GM18517 (cell line): ENCODE measurements at regions not wholly inside any gene's neighbourhood (a gene's known extent, or its start where the extent isn't known, plus 50 kb on each side); places are given as distances from the start of the nearest gene placed in this dataset.
"Not testable (repeated sequence)": the region's sequence is repeated elsewhere in the genome, so short reads cannot be mapped to it uniquely, and the experiment has no call there.

ENCODE experiments used
- ATAC-seq: cut with Tn5 transposase; IDR thresholded peaks from one replicate; pipeline ENCODE4 v1.9.1; 2021; ENCODE audit warnings: mild to moderate bottlenecking, moderate library complexity; ENCODE audit not compliant: unreplicated experiment

DNA sequence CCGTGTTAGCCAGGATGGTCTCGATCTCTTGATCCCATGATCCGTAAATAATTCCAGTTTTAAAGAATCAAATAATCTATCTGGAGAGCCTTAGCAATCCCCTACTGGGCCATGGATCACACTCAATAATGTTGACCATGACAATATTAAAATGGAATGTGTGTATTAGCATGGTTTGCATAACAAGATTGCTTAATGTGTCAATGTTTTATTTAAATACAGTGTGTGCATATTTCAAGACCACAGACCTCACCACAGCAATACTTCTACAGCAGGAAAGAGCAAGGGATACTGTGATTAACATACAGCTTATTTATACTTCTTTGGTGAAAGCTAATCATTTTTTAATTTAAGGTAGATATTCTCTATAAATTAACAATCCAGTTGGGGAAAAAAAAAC is 470.4 kb downstream of the TFAP2B start:
- ATAC-seq: no peak

DNA sequence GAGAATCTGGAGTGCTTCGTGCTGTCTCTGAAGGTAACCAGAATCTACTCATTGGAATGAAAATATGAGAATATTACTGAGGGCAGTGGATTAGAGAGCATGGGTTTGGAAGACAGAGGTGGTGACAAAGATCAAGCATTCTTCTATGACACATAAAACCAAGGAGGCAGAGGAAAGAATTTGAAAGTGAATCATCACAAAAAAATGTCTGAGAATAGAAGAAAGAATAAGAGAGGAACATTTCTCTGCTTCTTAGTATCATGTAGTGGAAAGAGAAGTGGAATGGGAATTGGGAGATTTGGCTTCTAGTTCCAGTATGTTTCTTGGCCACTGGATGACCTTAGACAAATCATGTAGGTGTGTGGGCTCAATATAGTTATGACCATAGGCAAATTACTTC is 474.0 kb downstream of the TFAP2B start:
- no peak for ATAC-seq

DNA sequence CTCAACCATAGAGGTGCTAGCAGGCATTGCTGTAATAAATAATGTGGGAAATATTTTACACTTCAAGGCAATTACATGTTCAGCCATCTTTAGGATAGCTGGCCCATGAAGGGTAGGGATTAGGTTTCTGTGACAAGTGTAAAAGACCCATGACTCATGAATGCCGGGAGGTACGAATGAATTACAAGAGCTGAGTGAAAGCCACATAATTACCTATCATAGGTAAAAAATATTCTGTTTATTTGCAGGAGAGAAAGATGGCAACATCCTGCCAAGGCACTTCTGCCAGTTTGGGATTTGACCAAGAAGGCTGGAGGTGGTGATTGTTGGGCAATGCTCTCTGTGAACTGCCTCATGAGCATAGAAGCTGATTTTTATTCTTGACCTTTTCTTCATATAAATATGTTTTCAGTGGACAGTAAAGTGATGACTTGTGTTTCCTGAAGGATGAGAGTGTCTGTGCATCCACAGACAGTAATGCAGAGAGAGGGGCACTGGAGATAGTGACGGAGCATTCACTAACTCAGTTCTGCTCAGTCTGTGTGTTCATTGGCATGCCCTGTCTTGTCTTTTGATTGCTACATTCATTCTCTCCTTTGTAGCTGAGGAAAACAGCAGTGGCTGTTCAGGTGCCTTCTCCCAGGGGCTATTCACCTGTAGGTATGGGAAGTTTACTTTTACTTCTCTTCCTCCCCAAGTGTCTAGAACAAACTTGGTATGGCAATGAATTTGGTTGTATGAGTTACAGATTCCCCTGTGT is 481.1 kb downstream of the TFAP2B start:
- ATAC-seq: no peak

DNA sequence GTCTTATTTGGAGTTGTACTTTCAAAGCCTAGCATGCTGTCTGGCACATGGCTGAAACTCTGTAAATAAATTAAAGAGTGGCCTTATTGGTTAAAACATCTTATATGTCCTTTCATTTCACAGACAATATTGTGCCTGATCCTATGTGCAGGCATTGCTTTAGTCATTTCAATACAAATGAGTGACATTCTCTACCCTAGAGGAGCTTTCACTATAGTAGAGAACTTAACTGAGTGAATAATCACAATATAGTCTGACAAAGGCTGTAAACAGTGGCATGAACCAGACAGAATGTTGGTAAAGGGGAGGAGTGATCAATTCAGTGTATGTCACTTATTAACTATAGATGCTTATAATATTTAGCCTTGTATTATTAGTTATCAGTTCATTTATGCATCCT is 481.8 kb downstream of the TFAP2B start:
- no peak for ATAC-seq

DNA sequence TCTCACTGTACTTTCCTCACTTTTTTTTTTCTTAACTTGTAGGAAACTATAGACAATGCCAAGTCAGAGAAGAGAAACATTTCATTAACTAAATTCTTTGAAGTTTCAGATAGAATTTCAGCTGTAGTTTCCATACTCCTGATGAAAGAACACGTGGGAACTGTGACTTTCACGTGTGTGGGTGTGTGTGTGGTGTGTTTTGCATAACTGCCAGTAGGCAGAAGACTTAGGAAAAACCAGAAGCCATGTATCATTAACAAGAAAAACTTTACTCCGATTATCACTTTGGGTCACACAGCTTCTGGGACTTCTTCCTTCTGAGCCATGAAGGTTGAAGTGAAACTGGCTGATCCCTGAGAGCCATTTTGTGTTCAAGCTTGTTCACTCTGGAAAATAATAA is 483.3 kb downstream of the TFAP2B start:
- no peak for ATAC-seq

DNA sequence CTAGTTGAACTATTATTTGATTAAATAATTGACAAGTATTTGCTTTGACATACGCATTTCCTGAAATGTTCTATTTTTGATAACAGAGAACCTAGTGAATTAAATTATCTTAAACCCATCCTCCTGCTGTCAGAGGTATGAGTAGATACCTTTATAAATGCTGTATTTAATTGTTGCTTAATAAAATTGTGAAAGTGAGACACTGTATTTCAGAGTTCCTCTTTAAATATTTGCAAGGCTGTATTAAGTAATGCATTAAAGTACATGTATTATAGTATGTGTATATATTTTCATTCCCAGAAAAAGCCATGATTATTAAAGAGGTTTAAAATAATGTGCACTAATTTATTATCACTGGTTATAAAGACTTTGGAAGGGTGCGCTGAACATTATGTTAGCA is 483.8 kb downstream of the TFAP2B start:
- no peak for ATAC-seq

DNA sequence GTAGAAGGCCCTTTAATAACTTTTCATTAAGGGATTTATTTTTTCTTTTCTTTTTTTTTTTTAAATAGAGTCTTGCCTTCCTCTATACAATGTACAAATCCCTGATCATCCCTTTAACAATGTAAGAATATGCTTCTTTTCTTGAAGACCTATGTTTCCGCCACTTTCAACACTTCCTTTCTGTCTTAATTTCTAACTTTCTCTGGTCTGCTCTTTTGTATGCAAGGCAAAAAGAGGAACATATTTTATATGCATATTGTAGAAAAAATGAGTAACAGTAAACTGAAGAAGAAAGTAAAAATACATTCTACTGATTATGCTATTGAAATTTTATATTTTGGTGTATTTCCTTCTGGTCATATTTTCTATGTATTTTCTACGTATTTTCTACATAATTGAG is 484.7 kb downstream of the TFAP2B start:
- no peak for ATAC-seq

DNA sequence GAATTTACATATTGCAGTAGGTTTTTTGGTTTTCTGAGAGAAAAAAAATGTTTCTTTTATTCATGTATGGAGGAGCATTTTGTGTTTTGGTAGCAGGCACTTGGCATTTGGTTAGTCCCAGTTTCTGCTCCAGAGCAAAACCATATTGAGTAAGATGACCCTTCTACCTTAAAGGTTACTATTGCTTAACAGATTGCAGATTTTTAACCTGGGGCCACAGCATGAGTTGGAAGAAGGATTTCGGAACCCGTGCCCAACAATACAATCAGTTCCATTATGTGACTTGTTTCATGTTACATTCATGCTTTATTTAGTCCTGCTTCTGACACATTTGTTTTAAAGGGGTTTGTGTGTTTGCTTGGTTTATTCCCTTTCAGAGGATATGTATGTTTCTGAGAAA is 496.3 kb downstream of the TFAP2B start:
- no peak for ATAC-seq

DNA sequence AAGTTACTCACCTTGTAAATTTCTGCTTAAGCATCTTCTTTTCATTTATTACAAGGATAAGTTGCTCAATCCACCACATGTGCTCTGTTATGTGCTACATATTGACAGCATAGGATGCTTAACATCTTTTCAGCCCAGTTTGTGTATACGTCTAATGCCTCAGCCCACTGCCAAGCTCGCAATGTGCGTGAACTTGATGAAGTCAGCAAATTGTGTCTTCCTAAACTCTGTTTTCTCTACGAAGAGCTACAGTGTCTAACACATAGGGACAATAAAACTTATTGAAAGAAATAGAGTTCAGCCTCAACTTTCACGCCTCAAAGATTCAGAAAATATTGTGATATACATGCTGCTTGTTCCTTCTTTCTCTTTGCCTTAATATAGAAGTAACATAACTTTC is 500.0 kb downstream of the TFAP2B start:
- no peak for ATAC-seq

DNA sequence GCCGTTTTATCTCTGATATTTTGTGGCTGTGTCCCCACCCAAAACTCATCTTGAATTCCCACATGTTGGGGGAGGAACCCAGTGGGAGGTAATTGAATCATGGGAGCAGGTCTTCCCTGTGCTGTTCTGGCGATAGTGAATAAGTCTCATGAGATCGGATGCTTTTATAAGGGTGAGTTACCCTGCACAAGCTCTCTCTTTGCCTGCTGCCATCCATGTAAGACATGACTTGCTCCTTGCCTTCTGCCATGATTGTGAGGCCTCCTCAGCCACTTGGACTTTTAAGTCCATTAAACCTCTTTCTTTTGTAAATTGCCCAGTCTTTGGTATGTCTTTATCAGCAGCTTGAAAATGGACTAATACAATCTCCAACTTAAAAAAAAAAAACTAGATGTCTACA is 502.8 kb downstream of the TFAP2B start:
- not testable (repeated sequence) for ATAC-seq

DNA sequence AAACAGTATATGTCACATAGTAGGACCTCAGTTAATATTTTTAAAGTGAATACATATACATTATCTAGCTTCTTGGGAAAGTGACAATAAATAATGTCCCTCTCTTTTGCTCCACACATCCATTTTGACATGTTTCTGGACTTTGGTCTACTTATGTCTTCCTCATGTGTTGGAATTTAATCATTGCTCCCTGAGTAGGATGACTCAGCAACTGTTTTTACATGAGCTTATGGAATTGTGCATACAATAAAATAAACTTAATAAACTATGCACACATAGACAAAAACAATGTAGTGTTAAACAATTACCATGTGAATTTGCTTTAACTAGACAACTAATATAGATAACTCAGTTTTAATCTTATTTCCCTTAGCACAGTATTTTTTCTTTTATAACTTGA is 503.8 kb downstream of the TFAP2B start:
- no peak for ATAC-seq

DNA sequence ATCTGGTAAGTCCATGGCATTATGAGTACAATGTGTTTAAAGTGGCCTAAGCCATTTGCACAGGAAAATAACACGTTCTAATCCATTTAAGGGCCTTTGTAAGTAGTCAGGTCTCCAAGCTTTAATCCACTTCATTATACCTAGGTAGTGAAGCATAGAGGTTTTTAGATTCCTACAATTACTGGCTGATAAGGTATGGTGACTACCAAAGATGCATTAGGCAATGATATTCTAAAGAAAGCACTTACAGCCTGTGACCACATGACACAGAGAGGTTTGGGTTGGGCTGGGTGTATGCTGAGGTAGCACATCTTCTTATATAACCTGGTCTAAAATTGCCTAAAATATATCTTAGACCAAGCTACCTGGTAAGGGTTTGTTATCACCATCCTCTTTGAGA is 504.4 kb downstream of the TFAP2B start:
- ATAC-seq: no peak

DNA sequence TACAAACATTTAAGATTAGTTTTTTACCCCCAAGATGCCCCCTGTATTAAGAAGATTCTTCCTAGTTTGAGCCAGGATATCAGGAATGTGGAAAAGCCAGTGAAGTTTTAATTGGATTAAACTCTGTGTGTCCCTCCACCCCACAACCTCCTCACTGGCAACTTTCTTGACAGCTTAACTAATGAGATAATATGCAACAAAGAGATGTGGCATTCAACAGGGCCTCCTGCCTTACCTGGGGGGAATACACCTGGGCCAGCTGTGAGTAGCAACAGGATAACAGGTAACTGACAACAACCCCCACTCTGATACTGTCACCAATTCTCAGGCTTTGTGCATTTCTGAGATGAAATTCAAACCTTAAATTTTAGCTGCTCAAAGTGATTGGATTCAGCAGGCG is 512.3 kb downstream of the TFAP2B start:
- no peak for ATAC-seq

DNA sequence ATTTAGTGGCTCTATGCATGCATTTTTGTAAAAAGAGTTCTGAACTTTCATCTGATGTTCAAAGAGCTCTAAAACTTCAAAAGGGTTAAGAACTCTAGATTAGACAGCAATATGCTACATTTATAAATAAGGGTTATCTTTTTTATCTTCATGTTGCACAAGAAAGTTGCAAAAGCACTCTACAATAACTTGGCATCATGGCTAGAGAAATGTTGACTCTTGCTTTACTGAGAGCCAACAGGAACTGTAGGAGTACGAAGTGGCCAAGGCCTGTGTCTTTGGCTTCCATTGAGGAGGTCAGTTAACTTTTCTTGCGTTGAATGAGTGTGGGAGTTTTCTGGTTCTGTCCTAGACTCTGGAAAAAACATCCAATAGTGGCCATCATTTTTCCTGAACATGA is 516.9 kb downstream of the TFAP2B start:
- ATAC-seq: no peak

DNA sequence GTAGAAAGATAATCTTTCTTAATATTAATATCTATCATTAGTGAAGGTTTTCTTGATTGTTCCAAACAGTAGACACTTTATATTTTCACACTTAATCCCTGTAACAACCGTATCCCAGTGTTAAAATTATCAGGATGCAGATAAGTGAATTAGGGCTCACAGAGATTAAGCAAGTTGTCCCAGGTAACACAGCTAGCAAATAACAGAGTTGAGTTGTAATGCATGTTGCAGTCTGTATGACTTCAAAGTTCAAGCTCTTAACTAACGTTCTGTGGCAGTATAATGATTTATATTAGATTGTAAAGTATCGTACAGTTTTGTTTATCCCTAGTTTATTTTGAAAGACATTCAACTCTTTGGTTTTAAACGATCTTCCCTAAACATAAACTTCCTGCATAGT is 517.5 kb downstream of the TFAP2B start:
- ATAC-seq: no peak

DNA sequence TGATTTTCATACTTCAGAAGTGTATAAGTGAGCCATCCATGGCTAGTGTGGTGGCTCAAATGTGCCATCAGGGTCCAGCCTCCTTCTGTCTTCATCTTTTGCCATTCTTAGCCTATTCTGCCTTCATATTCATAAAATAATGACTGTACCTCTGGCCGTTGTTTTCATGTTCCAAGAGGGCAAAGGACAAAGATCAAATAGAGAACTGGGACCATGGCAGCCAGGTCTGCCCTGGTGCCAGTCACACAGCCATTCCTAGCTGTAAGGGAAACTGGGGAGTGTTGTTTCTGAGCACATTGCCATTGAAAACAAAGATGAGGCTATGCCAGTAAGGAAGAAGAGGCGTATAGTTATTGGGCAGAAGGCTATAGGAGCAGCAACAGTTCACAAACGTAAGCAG is 518.6 kb downstream of the TFAP2B start:
- ATAC-seq: no peak

DNA sequence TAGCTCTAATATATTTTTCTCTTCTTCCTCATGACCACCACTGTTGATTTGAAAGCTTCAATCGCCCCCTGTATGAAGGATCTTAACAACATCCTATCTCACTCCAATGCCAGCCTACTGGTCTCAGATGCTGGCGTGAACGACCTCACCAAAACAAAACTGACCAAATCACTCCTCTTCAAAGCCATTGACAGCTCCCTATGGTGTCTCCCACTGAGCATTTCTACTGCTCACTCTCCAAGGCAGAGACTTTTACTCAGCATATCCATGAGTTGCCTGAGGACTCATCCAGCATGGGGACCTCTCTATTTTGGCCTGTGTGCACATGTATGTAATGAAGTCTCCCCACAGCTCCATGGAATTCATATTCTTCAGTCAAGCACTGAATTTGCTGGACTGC is 520.4 kb downstream of the TFAP2B start:
- ATAC-seq: no peak

DNA sequence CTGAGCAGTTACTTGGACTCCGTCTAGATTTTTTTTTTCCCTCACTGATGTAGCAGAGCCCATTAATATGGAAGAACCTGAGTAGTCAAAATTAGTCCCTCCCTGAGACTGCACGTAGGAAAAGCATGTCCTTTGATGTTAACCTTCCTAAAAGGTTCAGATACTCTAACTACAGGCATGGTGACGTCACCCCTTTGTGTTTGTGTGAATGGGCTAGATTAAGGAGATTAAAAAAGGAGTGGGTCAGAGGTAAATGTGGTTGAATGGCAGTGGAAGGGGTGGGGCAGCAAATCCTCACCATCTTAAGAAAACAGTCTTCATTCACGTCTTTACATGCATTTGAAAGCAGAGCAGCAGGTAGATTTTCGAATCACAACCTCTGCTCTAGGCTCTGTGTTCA is 521.1 kb downstream of the TFAP2B start:
- ATAC-seq: no peak

DNA sequence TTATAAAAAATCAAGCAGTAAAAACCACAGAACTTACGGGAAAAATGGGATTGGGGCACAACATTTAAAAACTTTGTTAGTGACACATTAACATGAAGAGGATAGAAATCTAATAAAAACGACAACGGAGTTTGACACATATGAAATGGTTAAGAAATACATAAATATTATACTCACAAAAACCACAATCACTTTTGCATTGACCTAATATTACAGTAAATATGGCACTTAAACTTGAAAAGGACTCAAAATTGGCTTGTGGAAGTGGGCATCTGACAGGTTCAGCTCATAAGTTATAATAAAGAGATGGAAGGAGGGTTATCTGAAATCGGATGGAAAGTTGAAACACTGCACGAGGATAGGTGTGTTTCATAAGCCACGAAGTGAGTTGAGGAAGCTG is 523.7 kb downstream of the TFAP2B start:
- no peak for ATAC-seq

DNA sequence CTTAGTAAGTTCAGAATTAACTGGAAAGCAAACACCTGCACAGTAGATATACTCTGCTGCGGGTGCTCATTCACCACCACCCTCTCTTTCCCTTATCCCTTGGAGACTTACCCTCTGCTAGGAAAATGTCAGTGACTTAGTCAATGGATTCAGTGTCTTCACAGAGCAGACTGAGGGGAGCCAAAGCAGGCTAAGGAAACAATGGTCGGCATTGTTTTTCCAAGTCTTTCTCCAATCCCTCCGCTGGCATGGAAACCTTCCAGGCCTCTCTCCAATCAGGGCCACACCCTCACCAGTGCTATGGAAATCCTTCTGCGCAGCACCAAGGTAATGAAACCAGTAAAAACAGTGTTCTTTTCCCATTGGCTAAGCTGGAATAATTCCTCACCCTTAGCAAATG is 531.2 kb downstream of the TFAP2B start:
- ATAC-seq: no peak

DNA sequence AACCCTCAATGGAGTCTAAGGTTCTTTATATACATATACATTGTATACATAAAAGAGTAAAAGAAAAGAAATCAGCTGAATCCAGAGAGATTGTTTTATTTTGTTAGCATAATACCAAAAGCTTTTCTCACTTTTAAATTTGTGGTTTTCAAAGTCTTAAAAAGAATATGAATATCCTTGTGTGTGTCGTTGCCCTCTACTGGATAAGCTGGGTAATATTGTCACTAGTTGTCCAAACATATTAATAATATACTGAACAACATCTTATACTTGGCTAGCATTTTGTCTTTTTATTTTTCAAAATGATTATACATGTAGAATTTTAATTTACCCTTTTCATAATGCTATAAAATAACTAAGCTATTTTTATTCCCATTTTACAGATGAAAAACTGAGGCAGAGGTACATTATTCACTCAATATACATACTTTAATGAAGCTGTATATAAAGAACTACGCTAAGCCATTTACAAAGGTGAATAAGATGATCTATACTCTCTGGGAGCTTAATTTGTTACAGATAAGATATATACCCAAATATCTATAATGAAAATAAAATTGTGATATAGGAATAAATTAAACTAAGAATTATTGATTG is 531.7 kb downstream of the TFAP2B start:
- ATAC-seq: no peak

DNA sequence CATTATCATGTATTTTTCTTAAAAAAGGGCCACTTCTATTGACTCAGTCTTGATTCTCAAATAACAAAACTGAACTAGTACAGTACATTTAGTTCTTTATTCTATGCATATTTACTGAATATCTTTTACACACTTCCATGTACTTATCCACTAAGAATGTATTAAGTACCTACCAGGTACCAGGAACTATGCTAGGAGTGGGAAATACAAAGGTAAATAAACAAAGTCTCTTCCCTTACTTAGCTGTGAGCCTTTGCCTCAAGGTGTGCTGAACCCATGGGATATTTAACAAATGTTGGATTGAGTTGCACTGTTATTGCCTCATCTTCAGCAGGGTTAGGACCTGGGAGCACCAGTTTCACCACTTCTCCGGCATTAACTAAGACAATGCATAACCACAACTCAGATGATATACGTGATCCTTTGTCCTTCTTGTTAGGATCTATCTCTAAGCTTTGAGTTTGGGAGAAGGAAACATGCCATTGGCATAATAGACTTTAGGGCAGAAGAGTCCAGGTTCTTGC is 533.9 kb downstream of the TFAP2B start:
- no peak for ATAC-seq

DNA sequence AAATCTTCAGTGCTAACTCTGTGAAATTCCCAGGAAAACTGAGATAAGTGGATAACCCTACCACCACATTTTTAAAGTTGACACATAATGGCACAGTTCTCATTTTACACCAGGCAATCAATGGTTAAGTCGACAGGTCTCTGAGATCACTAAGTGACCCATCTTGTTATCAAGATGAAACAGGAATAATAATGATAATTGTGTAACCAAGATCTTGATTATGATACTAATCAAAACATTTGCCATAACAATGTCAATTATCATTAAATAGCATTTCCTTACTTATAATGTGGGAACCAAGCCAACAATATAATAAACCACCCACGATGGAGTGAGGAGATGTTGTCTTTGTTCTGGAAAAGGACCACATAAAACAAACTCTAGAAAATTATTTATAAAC is 541.6 kb downstream of the TFAP2B start:
- ATAC-seq: no peak
